ENCODE measurements at regions not wholly inside any gene's neighbourhood (a gene's known extent, or its start where the extent isn't known, plus 50 kb on each side); places are given as distances from the start of the nearest gene placed in this dataset.

DNA sequence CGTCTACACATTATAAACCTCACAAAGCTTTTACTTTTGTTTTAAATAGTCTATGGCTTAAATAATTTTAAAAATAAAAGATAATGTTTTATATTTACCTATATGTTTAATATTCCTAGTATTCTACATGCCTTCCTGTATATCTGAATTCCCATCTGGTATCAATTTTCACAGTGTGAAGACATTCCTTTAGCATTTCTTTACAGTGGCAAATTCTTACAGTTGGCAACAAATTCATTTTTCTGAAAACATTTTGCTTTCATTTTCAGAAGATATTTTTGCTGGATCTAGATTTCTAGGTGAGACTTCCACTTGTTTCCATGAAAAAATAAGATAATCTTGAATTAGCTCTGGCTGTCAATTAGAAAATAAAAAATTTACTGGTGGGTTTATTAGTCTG lies 471.4 kb upstream of the NAALADL2 start:
- no peak overlapping the region for H3K4me3 ChIP-seq (replicated peaks; ENCODE audit: low read depth, low read length)
- no peak for DNase-seq (ENCODE audit: low read depth)
- TF ChIP-seq, protein P1, sequence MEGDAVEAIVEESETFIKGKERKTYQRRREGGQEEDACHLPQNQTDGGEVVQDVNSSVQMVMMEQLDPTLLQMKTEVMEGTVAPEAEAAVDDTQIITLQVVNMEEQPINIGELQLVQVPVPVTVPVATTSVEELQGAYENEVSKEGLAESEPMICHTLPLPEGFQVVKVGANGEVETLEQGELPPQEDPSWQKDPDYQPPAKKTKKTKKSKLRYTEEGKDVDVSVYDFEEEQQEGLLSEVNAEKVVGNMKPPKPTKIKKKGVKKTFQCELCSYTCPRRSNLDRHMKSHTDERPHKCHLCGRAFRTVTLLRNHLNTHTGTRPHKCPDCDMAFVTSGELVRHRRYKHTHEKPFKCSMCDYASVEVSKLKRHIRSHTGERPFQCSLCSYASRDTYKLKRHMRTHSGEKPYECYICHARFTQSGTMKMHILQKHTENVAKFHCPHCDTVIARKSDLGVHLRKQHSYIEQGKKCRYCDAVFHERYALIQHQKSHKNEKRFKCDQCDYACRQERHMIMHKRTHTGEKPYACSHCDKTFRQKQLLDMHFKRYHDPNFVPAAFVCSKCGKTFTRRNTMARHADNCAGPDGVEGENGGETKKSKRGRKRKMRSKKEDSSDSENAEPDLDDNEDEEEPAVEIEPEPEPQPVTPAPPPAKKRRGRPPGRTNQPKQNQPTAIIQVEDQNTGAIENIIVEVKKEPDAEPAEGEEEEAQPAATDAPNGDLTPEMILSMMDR (IDR thresholded peaks at IDR 0.05; ENCODE audit: low read length, missing control alignments): no peak

DNA sequence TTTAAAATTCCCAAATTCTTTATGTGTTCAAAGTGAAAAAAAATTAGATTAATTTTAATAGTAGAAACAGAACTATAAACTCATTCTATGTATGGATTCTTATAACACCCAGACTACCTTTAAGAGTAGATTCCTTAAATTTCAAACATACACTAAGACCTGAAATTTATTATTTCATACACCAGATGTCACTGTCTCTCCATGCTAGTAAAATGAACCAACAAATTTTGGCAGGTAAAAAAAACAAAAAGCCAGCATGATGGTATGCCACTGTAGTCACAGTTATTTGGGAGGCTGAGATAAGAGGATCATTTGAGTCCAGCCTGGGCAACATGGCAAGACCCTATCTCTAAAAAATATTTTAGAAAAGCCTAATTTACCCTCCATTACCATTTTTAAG lies 461.3 kb upstream of the NAALADL2 start:
- TF ChIP-seq, protein P1 (IDR thresholded peaks at IDR 0.05; ENCODE audit: low read length, missing control alignments): peak; percentile 45
- peak; percentile 73 for DNase-seq (ENCODE audit: low read depth)
- H3K4me3 ChIP-seq (replicated peaks; ENCODE audit: low read depth, low read length): no peak overlapping the region

DNA sequence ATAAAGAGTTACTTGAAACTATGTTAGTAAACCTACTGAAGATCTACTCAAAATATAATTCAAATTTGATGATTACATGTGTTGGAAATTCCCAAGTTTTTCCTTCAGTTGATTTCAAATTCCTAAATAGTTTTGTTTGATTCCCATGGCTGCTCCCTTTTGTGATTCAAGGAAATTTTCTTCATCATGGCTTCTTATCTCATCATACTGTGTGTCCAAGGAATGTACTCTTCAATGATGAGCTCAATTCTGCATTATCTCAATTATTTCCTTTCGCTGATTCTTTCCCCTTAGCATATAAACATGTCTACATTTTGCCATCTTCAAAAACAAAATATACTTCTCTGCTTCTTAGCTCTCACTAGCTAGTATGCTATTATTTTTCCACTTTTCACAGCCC lies 460.4 kb upstream of the NAALADL2 start:
- TF ChIP-seq, protein P1 (IDR thresholded peaks at IDR 0.05; ENCODE audit: low read length, missing control alignments): no peak

DNA sequence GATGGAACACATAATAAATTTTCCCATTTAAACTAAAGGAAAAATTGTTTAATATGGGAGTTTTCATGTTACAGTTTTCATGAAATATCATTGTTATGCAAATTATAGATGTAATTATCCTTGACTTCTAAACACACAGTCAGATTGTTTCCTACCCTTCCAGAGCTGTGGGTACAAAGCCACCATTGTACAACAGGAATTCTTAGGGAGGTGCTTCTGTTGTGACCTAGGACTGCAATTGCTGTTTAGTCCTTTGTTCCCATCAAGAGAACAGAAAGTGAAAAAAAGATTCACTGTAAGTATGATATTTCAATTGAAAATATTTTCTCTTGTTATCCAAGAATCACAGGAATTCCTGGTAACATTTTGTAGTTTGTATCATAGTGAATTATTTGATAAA lies 455.3 kb upstream of the NAALADL2 start:
- H3K4me3 ChIP-seq (replicated peaks; ENCODE audit: low read depth, low read length): no peak overlapping the region
- TF ChIP-seq, protein P1 (IDR thresholded peaks at IDR 0.05; ENCODE audit: low read length, missing control alignments): no peak
- DNase-seq (ENCODE audit: low read depth): no peak

More for the DNA sequence above, 460.4 kb upstream of the NAALADL2 start:
- no peak overlapping the region for H3K4me3 ChIP-seq (replicated peaks; ENCODE audit: low read depth, low read length)
- peak; percentile 55 for DNase-seq (ENCODE audit: low read depth)

DNA sequence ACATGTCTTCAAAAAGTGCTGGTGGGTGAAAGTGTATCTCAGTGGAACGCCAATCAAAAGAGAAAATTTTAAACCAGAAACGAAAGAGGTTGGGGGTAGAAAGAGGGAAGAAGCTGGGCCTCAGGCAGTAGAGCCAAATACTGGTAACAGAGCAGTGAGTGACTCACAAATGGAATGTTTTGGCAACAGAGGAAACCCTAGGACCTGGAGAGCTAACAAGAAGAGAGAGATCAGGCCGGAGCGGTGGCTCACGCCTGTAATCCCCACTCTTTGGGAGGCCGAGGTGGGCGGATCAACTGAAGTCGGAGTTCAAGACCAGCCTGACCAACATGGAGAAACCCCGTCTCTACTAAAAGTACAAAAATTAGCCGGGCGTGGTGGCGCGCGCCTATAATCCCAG lies 450.8 kb upstream of the NAALADL2 start:
- DNase-seq (ENCODE audit: low read depth): peak; percentile 33
- TF ChIP-seq, protein P1 (IDR thresholded peaks at IDR 0.05; ENCODE audit: low read length, missing control alignments): no peak
- no peak overlapping the region for H3K4me3 ChIP-seq (replicated peaks; ENCODE audit: low read depth, low read length)

DNA sequence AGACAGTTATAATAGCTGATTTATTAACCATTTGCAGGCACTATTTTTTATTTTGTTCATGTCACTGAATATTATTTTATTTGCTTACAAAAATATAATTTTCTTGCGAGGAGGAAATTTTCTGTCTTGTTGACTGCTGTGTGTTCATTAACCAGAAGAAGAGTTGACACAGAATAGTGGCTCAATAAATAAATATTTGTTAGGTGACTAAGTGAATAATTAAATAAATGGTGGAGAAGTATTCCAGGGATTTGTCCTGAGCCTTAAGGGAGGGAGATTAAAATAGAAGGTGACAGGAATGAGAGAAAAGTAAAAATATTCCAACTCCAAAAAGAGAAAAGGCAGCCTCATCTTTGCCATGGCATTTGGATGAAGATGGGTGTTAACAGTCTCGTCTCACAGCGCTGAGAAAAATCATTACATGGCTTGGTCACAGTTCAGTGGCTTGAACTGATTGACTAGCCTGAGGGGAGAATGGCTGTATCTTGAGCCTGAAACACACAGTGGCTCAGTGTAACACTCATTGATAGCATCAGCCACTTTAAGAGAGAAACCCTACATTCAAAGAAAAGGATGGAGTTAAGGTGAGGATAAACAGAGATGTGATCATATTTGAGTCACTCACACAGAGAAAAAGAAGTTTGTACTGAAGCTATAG lies 449.9 kb upstream of the NAALADL2 start:
- TF ChIP-seq, protein P1 (IDR thresholded peaks at IDR 0.05; ENCODE audit: low read length, missing control alignments): no peak
- no peak for DNase-seq (ENCODE audit: low read depth)
- H3K4me3 ChIP-seq (replicated peaks; ENCODE audit: low read depth, low read length): no peak overlapping the region
